Thoracic aorta (tissue), 2 donors: ENCODE measurements at regions not wholly inside any gene's neighbourhood (a gene's known extent, or its start where the extent isn't known, plus 50 kb on each side); places are given as distances from the start of the nearest gene placed in this dataset.

ENCODE experiments used
- ATAC-seq: fragments of 150-250 bp; one replicate; pipeline ENCODE4 v1.8.0; 2017; ENCODE audit warnings: low read depth; ENCODE audit not compliant: insufficient number of reproducible peaks, low FRiP score
- DNase-seq: peaks from one replicate; pipeline ENCODE4 v3.0.0-alpha.2; 2020; ENCODE audit warnings: low spot score
- H3K27ac ChIP-seq, 2 donors: fragments of 200-600 bp; sonication (generic); 1 replicate in 1 of 2; 2 replicates in 1 of 2; pipeline ENCODE4 v1.5.1; 2016; ENCODE audit warnings: mild to moderate bottlenecking in 2 of 2, moderate library complexity in 2 of 2
- H3K27me3 ChIP-seq: fragments of 200-600 bp; sonication (generic); replicated peaks from 2 replicates; pipeline ENCODE4 v1.6.0; 2016; ENCODE audit warnings: mild to moderate bottlenecking; ENCODE audit not compliant: insufficient read depth
- H3K36me3 ChIP-seq: fragments of 200-600 bp; sonication (generic); one replicate; pipeline ENCODE4 v1.5.1; 2016
- H3K4me1 ChIP-seq, 2 donors: fragments of 200-600 bp; sonication (generic); 1 replicate in 1 of 2; 2 replicates in 1 of 2; pipeline versions ENCODE4 v1.5.1 to v1.6.0; 2016; ENCODE audit warnings: low read depth in 2 of 2, mild to moderate bottlenecking in 1 of 2; ENCODE audit not compliant: control insufficient read depth in 1 of 2
- H3K4me3 ChIP-seq: fragments of 200-600 bp; sonication (generic); 2 replicates; pipeline ENCODE4 v1.5.1; 2016; ENCODE audit warnings: mild to moderate bottlenecking
- H3K9me3 ChIP-seq: fragments of 200-600 bp; sonication (generic); 2 replicates; pipeline ENCODE4 v1.5.1; 2016
- TF ChIP-seq, protein P1 (sequence below): fragments of 200-600 bp; sonication (generic); IDR thresholded peaks from one replicate; pipeline ENCODE4 v1.5.1; 2019; ENCODE audit warnings: antibody characterized with exemption

DNA sequence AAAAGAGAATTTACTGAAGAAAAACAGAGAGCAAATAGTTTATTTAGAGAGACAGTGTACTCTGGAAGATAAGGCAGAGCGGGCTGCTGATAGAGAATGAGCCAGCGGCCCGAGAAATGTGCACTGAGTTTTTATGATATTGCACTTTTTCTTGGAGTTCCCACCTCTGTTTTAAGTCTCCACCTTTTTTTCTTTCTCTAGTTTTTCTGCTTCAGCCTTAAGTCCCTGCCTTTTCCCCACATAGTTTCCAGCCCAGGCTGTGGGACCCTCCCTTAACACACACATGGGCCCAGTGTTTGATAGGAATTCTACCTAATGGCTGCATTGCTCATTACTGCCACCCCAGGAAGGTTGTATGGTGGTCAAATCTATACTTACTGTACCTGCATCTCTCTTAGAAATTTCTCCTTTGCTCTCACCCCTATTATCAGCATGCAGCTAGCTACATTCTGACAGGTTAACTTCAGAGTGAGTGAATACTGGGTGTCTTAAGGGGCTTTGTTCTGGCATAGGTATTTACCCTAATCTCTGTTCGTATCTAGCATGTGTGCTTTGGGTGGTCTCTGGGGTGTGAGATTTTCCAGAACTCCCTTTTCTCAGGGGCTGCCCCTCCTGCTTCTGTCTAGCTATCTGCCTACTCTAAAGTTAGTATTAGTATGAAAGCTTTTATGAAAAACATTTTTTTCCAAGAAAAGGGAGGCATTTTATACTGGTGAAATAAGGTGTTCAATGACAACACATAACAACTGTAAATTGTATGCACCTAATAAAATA is 127.3 kb upstream of the TOP3B start:
- TF ChIP-seq, protein P1, sequence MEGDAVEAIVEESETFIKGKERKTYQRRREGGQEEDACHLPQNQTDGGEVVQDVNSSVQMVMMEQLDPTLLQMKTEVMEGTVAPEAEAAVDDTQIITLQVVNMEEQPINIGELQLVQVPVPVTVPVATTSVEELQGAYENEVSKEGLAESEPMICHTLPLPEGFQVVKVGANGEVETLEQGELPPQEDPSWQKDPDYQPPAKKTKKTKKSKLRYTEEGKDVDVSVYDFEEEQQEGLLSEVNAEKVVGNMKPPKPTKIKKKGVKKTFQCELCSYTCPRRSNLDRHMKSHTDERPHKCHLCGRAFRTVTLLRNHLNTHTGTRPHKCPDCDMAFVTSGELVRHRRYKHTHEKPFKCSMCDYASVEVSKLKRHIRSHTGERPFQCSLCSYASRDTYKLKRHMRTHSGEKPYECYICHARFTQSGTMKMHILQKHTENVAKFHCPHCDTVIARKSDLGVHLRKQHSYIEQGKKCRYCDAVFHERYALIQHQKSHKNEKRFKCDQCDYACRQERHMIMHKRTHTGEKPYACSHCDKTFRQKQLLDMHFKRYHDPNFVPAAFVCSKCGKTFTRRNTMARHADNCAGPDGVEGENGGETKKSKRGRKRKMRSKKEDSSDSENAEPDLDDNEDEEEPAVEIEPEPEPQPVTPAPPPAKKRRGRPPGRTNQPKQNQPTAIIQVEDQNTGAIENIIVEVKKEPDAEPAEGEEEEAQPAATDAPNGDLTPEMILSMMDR = no peak
- Histone ChIP-seq H3K27me3 (no peaks in the 10 kb centered on the region), H3K4me3 (no peak overlapping the region), H3K4me1 (no peaks in the 10 kb centered on the region), H3K36me3 (no peaks in the 10 kb centered on the region), H3K27ac (no peak overlapping the region), H3K9me3 (no peaks in the 10 kb centered on the region)
- ATAC-seq = no peak
- DNase-seq = no peak

DNA sequence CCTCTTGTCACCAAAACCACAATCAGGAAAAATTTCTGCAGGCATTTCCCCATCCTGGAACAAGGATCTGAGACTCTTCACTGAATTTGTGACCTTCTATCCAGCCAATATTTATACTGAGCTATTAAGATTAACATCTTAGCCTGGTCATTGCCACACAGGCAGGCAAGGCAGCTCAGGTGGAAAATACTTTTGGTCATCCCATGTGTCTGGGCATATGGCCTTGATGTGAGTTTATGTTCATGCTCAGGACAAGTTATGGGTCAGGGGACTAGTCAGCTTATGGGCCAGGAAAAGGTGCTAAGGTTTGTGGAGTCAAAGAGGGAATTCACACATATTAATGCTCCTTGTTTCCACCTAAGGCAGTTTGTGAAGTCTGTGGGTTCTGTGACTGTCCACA is 124.3 kb upstream of the TOP3B start:
- no peaks in the 10 kb centered on the region for H3K36me3 ChIP-seq
- DNase-seq (no peak), ATAC-seq (no peak)
- H3K4me1 ChIP-seq = no peaks in the 10 kb centered on the region
- H3K9me3 ChIP-seq = no peaks in the 10 kb centered on the region
- no peak overlapping the region for H3K4me3 ChIP-seq
- TF ChIP-seq, protein P1 = no peak
- no peaks in the 10 kb centered on the region for H3K27me3 ChIP-seq
- no peak overlapping the region for H3K27ac ChIP-seq

DNA sequence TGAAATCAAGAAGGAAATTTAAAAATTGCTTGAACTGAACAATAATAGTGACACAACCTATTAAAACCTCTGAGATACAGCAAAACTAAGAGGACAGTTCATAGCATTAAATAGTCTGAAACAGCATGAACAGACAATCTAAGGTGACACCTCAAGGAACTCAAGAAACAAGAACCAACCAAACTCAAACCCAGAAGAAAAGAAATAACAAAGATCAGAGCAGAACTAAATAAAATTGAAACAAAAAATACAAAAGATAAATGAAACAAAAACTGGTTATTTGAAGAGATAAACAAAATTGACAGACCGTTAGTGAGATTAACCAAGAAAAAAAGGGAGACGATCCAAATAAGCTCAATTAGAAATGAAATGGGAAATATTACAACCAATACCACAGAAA is 122.8 kb upstream of the TOP3B start:
- Histone ChIP-seq H3K4me3 (no peak overlapping the region), H3K9me3 (no peaks in the 10 kb centered on the region), H3K4me1 (no peaks in the 10 kb centered on the region), H3K36me3 (no peaks in the 10 kb centered on the region), H3K27ac (no peak overlapping the region), H3K27me3 (no peaks in the 10 kb centered on the region)
- DNase-seq (no peak), ATAC-seq (no peak)
- TF ChIP-seq, protein P1 = no peak

DNA sequence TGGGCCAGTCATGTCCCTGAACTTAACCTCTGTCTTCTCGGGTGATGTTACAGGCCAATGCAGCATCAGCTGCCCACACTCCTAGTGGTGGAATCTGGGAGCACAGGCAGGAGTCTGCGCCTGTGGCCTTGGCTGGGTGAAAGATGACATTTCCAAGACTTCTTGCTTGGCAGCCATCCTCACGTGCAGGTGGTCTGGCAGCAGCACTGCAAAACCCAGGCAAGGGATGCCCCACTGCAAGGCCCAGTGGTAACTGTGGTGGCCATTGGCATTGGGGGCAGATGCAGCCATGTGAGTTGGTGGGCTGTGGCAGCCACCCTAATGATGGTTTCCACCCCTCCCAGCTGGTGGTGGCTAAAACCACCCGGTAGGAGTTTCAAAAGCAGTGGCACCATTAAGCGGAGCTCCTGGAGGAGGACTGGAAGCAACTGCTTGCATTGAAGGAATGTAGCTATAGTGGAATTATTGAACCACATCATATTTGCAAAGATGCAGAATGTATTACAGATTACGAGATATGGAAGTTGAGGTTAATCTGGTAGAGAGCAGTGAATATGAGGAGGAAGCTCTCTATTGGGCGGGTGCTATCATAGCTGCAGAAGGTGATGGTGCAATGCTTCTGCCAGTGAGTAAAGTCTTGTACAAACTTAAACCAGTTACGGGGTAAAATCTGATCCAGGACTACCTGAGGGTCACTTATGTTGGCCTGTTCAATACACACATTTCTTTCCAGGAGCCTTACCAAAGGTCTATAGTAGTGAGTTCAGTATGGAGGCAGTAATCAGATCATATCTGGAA is 120.7 kb upstream of the TOP3B start:
- Histone ChIP-seq H3K9me3 (no peaks in the 10 kb centered on the region), H3K27ac (no peak overlapping the region), H3K27me3 (no peaks in the 10 kb centered on the region), H3K4me3 (no peak overlapping the region), H3K4me1 (no peaks in the 10 kb centered on the region), H3K36me3 (no peaks in the 10 kb centered on the region)
- ATAC-seq = no peak
- TF ChIP-seq, protein P1 = no peak
- no peak for DNase-seq
